ENCODE measurements at regions not wholly inside any gene's neighbourhood (a gene's known extent, or its start where the extent isn't known, plus 50 kb on each side); places are given as distances from the start of the nearest gene placed in this dataset.

- H3K27ac ChIP-seq: no peak overlapping the region
- no peak for DNase-seq
- H3K27me3 ChIP-seq (replicated peaks): no peaks in the 10 kb centered on the region
- H3K4me3 ChIP-seq (ENCODE audit: low read depth, low read length): no peak overlapping the region
- TF ChIP-seq, protein P1, sequence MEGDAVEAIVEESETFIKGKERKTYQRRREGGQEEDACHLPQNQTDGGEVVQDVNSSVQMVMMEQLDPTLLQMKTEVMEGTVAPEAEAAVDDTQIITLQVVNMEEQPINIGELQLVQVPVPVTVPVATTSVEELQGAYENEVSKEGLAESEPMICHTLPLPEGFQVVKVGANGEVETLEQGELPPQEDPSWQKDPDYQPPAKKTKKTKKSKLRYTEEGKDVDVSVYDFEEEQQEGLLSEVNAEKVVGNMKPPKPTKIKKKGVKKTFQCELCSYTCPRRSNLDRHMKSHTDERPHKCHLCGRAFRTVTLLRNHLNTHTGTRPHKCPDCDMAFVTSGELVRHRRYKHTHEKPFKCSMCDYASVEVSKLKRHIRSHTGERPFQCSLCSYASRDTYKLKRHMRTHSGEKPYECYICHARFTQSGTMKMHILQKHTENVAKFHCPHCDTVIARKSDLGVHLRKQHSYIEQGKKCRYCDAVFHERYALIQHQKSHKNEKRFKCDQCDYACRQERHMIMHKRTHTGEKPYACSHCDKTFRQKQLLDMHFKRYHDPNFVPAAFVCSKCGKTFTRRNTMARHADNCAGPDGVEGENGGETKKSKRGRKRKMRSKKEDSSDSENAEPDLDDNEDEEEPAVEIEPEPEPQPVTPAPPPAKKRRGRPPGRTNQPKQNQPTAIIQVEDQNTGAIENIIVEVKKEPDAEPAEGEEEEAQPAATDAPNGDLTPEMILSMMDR (IDR thresholded peaks at IDR 0.05; ENCODE audit: low read depth, low read length, missing control alignments): peak; percentile 55
- no peaks in the 10 kb centered on the region for H3K36me3 ChIP-seq (replicated peaks)
- in situ Hi-C loops (cut with HindIII; ENCODE audit: low pct_ligation_motif_present, low sequenced_read_pairs): no loop called here
Measured at GRCh38 chr14:66359500-66359899, 126.7 kb upstream of the CCDC196 start.

DNA sequence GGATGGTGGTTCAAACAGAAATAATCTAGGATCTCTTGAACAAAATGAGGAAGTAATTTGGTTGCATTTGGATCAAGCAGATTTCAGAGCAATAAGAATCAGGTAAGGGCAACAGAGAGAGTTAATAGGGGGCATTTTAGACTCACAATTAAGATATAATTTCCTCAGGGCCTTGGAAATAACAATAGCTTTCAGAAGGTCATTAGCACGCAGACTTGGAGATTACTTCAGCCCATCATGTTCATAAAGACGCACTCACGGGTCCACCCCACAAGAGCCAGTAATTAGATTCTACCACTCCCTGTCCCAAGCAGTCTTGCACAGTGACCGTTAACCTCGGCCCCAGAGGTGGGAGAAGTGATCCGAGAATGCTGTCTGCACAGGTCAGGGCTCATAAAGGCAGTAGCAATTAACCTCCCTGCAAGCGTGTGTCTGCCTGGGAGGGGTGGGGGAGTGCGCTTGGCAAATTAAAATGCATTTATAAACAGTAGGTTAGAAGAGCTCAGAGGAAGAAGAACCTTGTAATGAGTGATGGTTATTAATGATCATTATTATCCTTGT is 125.7 kb upstream of the CCDC196 start:
- H3K27ac ChIP-seq: no peak overlapping the region
- in situ Hi-C loops (cut with HindIII; ENCODE audit: low pct_ligation_motif_present, low sequenced_read_pairs): no loop called here

DNA sequence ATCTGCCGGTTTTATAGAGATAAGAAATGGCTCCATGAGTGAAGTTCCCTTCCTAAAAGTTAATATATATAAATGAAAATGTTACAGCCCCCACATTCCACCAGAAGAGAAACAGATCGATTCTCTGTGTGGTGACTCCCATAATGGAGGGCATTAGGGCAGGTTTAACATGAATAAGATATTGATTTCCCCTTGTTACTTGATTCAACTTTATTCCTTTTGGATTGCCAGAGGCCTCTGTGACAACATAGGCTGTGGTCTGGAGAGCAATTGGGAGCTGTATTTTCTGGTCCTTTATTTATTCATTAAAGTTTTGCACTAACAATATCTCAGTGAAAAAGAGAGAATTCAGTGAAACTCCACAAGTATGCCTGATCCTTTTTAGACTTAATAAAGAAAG is 125.2 kb upstream of the CCDC196 start:
- Histone ChIP-seq H3K4me3 (ENCODE audit: low read depth, low read length) (no peak overlapping the region), H3K27ac (no peak overlapping the region), H3K27me3 (replicated peaks) (no peaks in the 10 kb centered on the region), H3K36me3 (replicated peaks) (no peaks in the 10 kb centered on the region)
- in situ Hi-C loops (cut with HindIII; ENCODE audit: low pct_ligation_motif_present, low sequenced_read_pairs): no loop called here
- TF ChIP-seq, protein P1 (IDR thresholded peaks at IDR 0.05; ENCODE audit: low read depth, low read length, missing control alignments): no peak
- DNase-seq: no peak

More for the DNA sequence above, 125.7 kb upstream of the CCDC196 start:
- H3K4me3 ChIP-seq (ENCODE audit: low read depth, low read length): no peak overlapping the region
- DNase-seq: no peak
- TF ChIP-seq, protein P1 (IDR thresholded peaks at IDR 0.05; ENCODE audit: low read depth, low read length, missing control alignments): no peak
- no peaks in the 10 kb centered on the region for H3K27me3 ChIP-seq (replicated peaks)
- H3K36me3 ChIP-seq (replicated peaks): no peaks in the 10 kb centered on the region

DNA sequence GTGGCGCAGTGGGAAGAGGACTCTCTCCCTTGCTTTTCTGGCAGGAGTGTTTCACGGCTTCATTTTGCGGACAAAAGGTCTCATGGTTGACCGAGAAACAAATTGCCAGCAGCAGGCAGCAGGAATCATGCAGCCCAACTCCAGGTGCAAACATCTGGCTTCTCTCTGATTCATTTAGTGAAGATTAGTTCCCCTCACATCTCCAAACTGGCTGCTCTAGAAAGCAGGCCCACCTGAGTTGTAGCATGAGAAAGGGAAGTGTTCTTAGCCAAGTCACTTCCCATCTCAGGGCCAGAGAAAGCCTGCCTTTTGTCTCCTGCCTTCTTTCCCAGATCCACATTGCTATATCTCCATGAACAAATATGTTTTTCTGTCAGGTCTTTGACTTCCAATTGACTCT is 120.8 kb upstream of the CCDC196 start:
- DNase-seq: no peak
- H3K36me3 ChIP-seq (replicated peaks): no peaks in the 10 kb centered on the region
- no peaks in the 10 kb centered on the region for H3K27me3 ChIP-seq (replicated peaks)
- in situ Hi-C loops (cut with HindIII; ENCODE audit: low pct_ligation_motif_present, low sequenced_read_pairs): no loop called here
- no peak overlapping the region for H3K4me3 ChIP-seq (ENCODE audit: low read depth, low read length)
- no peak overlapping the region for H3K27ac ChIP-seq
- TF ChIP-seq, protein P1 (IDR thresholded peaks at IDR 0.05; ENCODE audit: low read depth, low read length, missing control alignments): no peak

GRCh38 chr14:66369157-66369697 is 116.9 kb upstream of the CCDC196 start:
- Histone ChIP-seq H3K36me3 (replicated peaks) (no peaks in the 10 kb centered on the region), H3K27ac (no peak overlapping the region), H3K27me3 (replicated peaks) (no peaks in the 10 kb centered on the region), H3K4me3 (ENCODE audit: low read depth, low read length) (no peak overlapping the region)
- no peak for DNase-seq
- in situ Hi-C loops (cut with HindIII; ENCODE audit: low pct_ligation_motif_present, low sequenced_read_pairs): no loop called here
- TF ChIP-seq, protein P1 (IDR thresholded peaks at IDR 0.05; ENCODE audit: low read depth, low read length, missing control alignments): no peak

DNA sequence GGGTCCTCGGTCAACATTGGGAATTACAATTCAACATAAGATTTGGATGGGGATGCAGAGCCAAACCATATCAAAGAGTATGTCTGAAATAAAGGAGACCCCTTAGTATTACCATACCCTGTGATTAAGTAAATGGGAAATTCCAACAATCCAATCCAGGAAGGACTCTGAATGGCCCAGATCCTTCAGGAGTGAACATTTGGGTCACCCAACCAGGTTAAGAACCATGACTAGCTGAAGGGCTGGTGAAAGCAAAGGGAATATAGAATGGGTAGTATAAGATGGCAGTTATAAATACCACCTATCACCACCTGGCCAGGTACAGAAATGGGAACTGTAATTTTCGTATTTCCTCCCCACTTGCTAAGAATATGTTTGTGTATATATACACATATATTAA is 114.4 kb upstream of the CCDC196 start:
- TF ChIP-seq, protein P1 (IDR thresholded peaks at IDR 0.05; ENCODE audit: low read depth, low read length, missing control alignments): no peak
- in situ Hi-C loops (cut with HindIII; ENCODE audit: low pct_ligation_motif_present, low sequenced_read_pairs): no loop called here
- H3K27me3 ChIP-seq (replicated peaks): no peaks in the 10 kb centered on the region
- no peak overlapping the region for H3K4me3 ChIP-seq (ENCODE audit: low read depth, low read length)
- H3K36me3 ChIP-seq (replicated peaks): no peaks in the 10 kb centered on the region
- H3K27ac ChIP-seq: no peak overlapping the region
- no peak for DNase-seq

Measured in brain microvascular endothelial cell (primary cell).